GM18520 (cell line): ENCODE measurements at regions not wholly inside any gene's neighbourhood (a gene's known extent, or its start where the extent isn't known, plus 50 kb on each side); places are given as distances from the start of the nearest gene placed in this dataset.

Source experiments
- ATAC-seq: cut with Tn5 transposase; IDR thresholded peaks from one replicate; pipeline ENCODE4 v1.9.1; 2021; ENCODE audit not compliant: unreplicated experiment

DNA sequence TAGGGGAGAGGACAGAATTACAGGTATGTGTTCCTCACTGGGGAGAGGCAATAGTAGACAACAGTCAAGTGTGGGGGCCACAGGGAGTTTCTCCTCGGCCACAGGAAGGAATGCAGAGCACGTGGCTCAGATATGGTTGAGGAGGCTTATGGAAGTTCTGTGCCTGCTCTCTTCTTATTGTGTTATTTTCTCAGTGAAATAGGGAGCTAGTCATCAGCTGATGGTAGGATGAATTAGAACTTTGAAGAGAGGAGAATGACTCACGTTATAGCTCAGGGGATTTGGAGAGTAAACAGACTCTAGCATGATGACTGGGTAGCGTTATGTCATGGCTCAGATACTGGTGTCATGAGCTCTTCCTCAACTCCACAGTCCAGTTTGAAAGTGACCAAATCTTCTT, 308.3 kb upstream of the IGFBP3 start:
- ATAC-seq: no peak

DNA sequence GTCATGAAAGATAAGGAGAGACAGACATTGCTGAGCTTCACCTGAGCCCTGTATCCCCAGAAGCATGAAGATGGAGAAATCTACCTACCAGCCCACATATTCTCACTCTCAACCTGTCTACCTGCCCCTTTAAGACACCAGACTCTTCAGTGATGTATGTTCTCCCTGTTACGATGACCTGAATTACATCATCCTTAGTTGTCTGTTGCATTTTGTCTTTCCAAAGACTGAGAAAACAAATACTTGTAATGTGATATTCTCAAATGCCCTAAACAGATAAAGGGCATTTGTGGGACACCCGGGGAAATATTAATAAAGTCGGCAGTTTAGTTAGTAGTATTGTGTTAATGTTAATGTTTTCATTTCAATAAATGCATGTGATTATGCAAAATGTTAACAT, 305.8 kb upstream of the IGFBP3 start:
- no peak for ATAC-seq

DNA sequence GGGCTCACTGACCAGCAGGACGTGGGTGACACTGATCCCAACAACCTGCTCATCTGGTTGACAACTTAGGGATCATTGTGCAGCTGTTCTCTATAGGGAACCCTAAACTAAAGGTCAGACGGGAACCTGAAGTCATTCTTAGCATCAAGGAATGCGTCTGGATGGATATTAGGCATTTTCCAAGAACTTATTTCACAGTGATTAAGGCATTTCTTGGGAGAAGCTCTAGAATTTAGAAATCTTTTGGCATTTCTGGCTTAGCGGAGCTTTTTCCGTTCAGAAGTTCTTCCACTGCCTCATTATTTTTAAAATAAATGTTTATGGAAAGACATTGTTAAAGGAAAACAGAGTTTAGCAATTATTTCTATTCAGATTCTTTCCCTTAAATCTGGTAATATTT, 303.3 kb upstream of the IGFBP3 start:
- ATAC-seq: no peak

DNA sequence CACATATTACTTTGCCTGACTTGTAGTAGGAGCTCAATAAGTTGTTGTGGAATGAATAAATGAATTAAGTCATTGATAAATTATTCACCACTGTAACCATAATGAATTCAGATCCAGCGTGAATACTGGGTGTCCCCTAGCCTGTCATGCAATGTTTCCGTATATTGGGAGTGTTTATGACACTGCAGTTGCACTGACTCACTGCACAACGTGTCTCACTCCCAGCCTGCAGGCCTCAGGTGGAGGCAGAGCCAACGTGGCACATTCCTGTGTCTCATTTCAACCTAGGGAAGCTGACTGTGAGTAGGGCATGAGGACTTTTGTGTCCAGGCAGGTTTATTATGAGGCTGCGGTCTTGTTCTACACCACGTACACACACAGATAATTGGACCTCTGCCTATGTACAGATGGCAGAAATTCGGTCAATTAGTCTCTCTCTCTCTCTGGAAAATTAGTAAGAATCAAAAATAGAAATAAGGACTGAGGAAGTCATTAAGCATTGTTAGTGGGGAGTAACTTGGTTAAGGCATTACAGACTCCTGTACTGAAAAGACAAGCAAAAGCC, 299.1 kb upstream of the IGFBP3 start:
- no peak for ATAC-seq

DNA sequence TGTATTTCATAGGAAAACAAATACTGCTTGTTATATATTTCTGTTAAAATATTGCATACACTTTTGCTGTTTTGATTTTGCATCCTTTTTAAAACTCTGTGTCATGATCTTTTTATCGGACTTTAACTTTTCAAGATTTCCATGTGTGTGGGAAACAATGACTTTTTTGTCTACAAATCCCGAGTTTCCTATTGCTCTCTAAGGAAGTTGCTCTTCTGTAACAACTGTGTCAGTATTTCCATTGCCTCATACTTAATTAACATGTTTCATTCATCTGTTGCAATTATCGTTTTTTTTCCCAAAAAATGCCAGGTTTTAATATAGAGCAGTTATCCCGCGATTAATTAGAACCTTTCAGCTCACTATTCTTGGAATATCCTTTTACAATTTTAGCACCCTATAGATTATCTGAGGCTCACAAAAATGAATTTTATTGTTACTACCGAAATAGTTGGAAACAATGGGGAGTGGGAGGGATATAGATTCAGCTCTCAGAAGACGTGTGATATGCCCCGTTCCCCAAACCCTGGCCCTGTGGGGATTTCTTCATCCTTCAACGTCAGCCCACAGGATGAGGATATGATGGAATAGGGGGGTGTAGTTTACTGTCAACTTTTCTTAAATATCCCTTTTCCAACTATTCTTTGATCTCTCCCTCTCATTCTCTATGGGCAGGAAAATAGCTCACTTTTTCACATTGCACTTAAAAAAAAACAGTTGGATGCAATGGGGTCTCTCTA, 297.6 kb upstream of the IGFBP3 start:
- ATAC-seq: no peak

DNA sequence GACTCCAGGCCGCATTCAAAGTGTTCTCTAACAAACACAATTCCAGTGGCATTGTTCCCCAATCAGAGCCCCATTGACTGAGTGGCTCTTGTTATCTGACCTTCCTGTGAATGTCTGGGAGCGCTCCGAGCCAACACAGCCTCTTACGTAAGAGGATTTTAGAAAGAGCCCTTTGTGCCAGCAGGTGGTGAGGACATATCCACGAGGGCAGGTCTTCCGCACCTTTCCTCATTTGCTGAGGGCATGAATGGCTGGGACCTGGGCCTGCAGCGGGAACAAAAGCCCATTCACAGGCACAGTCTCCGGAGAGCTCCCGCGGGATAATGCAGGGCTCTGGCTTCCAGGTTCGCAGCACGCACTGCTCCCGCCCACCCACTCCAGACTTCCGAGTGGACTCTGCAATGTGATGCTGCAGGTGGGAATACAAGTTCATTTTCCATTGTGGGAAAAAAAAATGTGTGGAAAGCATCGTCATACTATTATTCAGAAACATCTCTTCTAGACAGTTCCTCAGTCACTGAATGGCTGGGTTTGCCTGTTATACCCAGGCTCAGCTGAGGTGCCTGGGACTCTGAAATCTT, 295.0 kb upstream of the IGFBP3 start:
- ATAC-seq: no peak

DNA sequence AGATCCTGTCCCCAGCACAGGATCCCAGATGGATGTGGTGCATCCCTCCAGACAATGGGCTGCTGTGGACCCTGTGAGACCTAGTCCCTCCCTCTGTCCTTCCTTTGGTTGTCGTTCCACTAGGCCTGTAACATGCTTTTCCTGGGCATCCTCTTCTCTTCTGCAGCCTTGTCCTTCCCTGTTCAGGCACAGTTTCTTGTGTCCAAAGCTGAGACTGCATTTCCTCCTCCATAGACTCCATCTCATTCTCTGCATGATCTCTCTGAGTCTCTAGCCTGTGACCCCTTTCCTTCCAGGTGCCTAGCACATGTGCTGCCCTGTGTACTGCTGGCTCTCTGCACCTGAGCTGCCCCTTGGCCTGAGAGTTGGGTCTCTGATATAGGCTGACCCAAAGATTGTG, 293.5 kb upstream of the IGFBP3 start:
- ATAC-seq: no peak

DNA sequence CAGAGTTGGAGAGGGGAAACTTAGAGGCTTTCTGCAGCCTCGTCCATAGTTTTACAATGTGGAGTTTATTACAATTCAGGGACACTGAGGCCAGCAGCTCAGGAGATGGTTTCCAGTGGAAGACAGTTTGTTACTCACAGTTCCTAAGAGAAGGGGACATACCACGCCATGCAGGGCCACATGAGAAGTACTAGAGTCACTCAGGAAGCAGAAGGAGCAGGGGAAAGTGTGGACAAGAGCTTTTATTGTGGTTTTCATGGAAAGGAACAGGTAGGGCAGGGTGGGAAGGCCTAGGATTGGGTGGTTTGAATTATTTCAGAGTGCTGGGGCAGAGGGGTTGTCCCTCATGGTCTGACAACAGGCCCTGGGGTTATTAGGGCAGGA, 292.1 kb upstream of the IGFBP3 start:
- ATAC-seq: no peak

DNA sequence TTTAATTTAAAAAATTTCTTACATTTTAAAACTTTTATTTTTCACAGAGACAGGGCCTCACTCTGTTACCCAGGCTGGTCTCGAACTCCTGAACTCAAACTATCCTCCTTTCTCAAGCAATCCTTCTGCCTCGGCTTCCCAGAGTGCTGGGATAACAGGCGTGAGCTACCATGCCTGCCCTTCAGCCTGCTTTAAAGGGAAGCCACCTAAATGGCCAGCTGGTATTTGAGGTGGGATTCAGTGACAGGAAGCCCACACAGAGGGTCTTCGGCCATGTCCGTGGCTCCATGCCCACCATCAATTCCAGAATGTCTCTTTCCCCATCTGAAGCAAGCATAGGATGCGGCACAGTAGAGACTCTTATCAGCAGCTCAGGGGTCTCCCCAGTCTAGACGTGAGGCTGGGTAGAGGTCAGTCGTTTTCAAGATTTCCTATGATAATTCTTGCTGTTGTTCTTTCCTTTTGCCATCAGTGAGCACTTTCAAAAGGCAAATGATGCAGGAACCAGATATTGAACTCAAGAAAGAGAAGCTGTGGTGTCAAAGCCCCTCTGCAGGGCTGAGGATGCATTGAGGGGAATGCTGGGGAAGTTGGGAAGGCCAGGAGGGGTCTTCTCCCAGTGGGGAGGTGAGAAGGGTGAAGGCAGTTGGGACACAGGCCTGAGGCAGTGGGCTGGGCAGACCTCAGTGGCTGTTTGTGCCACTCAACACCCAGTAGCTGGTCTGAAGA, 291.5 kb upstream of the IGFBP3 start:
- ATAC-seq: no peak

DNA sequence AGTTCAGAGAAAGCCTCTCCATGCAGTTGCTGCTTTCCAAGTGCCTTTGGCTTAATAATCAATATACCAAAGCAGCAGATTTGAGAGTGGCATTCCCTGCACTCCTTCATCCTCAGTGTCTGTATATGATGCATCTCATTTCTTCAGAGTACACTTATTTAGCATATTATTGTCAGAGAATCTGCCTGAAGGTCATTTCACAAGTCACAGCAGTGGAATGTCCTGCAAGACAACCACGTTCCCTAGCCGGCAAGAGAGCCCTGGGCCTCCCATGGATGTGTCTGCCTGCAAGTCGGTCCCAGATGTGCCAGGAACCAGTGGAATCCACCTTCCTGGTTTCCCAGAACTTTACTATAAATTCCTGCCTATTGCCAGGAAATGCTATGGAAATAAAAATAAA, 289.4 kb upstream of the IGFBP3 start:
- ATAC-seq: no peak

DNA sequence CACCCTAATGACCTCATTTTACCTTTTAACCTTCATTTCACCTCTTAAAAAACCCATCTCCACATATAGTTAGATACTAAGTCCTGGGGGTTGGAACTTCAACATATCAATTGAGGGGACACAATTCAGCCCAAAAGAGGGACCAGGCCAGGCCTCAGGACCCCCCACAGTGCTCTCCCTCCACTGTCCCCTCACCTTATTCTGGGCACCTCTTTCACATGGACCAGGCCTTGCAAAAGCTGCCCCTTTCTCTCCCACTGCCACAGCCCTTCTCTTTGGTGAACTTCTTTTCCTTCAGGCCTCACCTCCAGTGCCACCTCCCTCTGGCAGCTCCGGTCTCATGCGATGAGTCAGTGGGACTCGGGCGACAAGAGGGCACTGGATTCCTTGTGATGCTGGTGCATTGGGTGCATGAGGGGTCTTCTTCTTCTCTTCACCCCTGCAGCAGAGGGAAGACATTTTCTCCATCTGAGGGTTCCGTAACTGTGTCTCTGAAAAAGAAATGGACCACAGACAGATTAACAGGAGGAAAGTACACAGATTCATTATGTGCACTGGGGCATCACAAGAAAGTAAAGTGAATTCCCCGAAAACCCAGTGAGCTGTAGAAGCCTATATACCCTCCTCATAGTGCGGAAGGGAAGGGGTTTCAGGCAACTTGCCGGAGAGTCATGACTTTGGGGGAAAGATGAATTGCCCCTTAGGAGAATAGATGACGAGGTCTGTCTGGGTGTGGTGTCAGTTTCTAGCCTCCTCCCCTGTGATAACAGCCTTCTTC, 288.7 kb upstream of the IGFBP3 start:
- ATAC-seq: no peak

DNA sequence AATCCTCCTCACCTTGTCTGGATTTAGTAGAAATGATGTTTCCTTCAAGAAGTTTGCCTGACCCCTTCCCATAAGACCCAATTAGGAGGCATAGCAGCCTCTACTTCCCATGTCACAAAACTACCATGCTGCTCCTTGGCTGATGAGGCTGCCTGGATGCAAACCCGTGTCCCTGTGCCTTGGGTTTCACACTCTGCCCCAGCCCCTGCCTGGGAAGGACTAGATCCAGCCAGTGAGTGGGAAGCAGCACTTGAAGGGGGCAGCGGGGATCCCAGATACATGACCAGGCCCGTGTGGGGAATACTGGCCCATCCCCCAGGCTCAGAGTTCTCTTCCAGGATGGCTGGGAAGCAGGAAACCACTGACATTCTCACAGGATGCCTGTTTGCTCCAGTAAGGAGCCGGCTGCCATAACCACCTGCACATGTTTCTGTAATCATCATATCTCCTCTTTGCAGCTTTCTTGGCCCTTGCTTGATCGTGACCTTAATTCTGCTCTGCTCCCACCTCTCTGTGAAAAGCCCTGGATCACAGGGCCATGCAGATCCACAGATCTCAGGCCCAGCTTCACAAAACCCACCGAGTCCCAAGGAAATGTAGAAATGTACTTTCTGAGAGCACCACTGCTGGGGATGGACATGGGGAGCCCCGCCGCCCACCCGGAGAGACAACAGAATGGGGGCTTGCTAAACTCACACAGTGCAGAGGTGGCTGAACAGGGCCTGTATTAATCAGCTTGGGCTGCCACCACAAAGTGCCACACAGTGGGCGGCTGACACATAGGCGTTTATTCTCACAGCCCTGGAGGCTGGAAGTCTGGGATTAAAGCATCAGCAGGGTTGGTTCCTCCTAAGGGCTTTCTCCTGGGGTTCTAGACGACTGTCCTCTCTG, 287.8 kb upstream of the IGFBP3 start:
- ATAC-seq: no peak

DNA sequence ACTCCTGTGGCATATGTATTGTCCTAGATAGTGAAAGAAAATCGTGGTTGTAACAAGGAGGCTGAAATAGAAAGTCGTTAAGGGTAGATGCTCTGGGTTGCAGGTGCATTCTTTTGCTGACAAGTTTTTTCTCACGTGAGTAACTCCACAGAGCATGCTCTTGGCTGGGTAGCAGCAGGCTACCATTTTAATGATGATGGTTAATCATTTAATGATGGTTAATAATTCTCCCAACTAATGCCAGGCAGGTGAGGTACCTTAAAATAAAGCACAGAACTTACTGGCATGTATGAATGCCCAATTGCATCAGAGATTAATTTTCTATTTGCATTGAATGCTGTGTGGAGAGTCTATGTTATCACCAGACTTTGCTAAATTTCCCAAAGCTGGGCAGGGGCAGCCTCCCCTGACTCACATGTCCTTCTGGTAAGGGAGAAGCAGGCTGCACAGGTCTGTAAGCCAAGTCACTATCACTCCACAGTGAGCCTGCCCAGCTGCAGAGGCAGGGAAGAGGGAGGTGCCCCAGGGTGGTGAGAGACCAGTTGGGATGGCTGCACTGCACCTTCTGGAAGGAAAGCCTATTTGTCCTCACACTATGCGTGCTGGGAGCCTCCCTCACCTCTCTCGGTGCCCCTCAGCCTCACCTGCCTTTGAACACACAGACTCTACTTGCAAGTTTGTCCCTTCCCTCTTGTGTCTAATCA, 287.0 kb upstream of the IGFBP3 start:
- ATAC-seq: no peak

DNA sequence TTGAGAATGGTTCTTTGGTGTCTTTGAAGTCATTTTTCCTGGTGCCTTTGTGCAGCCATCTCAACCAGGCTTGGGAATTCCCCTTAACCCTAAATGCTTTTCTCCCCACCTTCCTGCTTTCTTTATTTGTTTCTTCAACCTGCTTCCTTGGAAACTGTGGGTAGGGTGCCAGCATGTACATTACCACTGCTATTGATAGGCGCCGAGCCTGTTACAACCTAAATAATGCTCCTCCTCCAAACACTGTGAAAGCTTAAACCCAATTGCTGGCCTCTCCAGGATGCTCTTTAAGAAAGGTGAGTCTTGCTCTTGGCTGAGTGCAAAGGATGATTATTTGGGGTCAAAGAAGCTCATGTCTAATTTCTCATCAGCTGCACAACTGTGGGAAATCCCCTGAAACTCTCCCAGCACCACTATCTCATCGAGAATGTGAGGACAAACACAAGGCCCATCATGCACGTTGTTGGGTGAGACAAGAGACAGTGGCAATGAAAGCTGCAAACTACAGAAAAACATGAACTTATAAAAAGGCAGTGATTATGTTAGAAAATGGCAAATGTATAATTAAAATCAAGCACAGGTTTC, 285.5 kb upstream of the IGFBP3 start:
- no peak for ATAC-seq

DNA sequence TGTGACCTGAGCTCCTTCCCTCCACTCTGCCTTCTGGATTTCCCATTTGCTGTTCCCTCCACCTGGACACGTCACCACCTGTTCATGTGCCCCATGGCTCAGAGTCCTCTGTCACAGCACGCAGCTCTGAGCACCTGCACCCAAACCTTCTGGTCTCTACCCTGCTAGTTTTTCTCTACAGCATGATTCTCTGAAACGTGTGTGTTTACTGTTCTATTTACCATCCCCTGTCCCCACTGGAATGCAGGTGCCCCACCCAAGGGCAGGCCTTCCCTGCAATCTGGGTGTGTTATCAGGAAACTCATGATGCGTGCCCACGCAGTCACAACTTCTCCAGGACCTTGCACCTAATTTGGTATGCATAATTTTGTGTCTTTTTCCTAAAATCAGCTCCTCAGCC, 284.4 kb upstream of the IGFBP3 start:
- no peak for ATAC-seq

DNA sequence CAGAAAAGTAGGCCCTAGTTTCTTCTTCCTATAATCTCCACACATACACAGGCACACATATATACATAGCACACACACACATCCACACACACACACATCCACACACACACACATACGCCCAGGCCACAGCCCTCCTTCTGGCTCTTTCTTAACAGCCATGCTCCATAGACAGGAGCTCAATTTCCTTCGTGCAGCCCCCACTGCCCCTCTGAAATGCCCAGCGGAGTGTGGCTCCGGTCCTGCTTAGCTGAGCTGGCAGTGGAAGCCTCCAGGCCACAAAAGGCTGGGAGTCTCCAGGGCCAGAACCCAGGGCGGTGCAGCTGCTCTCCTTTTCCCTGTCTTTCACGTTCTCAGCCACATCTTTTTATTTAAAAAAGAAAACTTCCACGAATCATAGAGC, 282.9 kb upstream of the IGFBP3 start:
- no peak for ATAC-seq

DNA sequence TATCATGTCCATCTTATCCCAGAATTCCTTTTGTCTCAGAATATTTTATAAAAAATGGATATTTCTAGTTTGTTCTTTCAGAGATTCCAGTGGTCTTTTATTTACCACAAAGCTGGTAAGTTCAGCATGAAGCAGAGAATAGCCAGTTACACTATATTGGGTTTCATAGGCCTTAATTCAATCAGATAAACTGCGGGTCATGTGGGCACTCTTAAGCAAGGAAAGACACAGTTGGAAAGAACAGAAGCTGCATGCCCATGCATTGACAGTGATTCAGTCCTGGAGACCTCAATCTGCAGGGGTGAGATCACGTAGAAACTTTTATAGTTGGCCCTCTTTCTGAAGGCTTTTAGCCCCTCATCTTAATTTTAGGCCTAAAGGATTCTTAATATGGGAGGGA, 281.3 kb upstream of the IGFBP3 start:
- ATAC-seq: no peak

DNA sequence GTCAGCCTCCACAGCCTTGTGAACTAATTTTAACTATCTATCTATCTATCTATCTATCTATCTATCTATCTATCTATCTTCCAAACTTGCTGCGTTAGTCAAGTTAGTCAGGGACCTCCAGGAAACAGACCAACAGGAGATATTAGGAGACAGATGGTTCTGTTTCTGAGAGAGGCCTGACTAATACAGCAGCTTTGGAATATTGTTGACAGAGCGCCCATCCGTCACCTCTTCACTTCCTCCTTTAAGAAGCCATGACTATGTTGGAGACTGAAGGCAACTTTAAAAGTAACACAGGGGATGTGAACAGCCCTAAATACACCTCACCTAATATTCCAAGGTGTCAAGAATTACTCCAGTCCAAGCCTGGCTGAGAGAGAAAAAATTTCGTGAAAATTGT, 280.9 kb upstream of the IGFBP3 start:
- ATAC-seq: no peak

DNA sequence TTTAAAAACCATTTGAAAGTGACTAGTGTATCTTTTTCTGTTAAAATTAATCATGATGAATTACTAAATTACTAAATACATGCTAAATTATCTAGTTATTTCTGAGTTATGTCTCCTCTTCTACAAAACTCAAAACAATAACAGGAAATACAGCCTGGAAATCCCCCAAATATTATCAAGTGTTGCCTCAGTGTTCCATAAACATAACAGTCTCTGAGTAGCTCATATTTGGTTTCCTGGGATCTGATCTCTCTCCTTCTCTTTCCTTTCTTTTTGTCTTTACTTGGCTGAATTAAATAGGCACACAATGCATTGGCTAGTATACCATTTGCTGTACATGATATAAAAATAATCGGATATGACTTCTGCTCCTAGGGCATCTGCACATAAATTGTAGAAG, 277.6 kb upstream of the IGFBP3 start:
- no peak for ATAC-seq
